HEK293 (cell line): ENCODE measurements at regions not wholly inside any gene's neighbourhood (a gene's known extent, or its start where the extent isn't known, plus 50 kb on each side); places are given as distances from the start of the nearest gene placed in this dataset.

ENCODE experiments used
- ELK4 ChIP-seq: IDR thresholded peaks from 2 replicates; pipeline ENCODE4 v1.6.1; 2011; ENCODE audit warnings: mild to moderate bottlenecking, low read depth, low read length, borderline replicate concordance
- PRDM2 ChIP-seq: fragments of 450-650 bp; formaldehyde crosslinking; IDR thresholded peaks from 2 replicates; pipeline ENCODE4 v1.5.1; 2016; ENCODE audit warnings: missing biosample characterization, missing genetic modification characterization, borderline replicate concordance
- ZBTB1 ChIP-seq: fragments of 450-650 bp; formaldehyde crosslinking; IDR thresholded peaks from 2 replicates; pipeline ENCODE4 v1.5.1; 2016; ENCODE audit warnings: missing biosample characterization, missing genetic modification characterization
- ZNF121 ChIP-seq: fragments of 450-650 bp; formaldehyde crosslinking; IDR thresholded peaks from 2 replicates; pipeline ENCODE4 v1.5.1; 2016; ENCODE audit warnings: missing biosample characterization, missing genetic modification characterization
- ZNF501 ChIP-seq: fragments of 450-650 bp; formaldehyde crosslinking; IDR thresholded peaks from 2 replicates; pipeline ENCODE4 v1.5.1; 2016; ENCODE audit warnings: missing biosample characterization, missing genetic modification characterization
- ZNF777 ChIP-seq: fragments of 450-650 bp; formaldehyde crosslinking; IDR thresholded peaks from 2 replicates; pipeline ENCODE4 v1.5.1; 2017; ENCODE audit warnings: missing biosample characterization, missing genetic modification characterization, borderline replicate concordance
- ZNF792 ChIP-seq: fragments of 450-650 bp; formaldehyde crosslinking; IDR thresholded peaks from 2 replicates; pipeline ENCODE4 v1.5.1; 2016; ENCODE audit warnings: missing biosample characterization, missing genetic modification characterization

GRCh38 chr10:10532236-10532635, 485.4 kb upstream of the CELF2 start:
- no peak for TF ChIP-seq ZNF792 (tag by site-specific recombination)
- no peak for TF ChIP-seq ZNF121 (tag by site-specific recombination)
- no peak for TF ChIP-seq ELK4
- TF ChIP-seq ZNF777 = no peak
- no peak for TF ChIP-seq ZNF501 (tag by site-specific recombination)
- TF ChIP-seq PRDM2 (tag by site-specific recombination) = no peak
- no peak for TF ChIP-seq ZBTB1 (tag by site-specific recombination)
